ENCODE measurements at regions not wholly inside any gene's neighbourhood (a gene's known extent, or its start where the extent isn't known, plus 50 kb on each side); places are given as distances from the start of the nearest gene placed in this dataset.

DNA sequence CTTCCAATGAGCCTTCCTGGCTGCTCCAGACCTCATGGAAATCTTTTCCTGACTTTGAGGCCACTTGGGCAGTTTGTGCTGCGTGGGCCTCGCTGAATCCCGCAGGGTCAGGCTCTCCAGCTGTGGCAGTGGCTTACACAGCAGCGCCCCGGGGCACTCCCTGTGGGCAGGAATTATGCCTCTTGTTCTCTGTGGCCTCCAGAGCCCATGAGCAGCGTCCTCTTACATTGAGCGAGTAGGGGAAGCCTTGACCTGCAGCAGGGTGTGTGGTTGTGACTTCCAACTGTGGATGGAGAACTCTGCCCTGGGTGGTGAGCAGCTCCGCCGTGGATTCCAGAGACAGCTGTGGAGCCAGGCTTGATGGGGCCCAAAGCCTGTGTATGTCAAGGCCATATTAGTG is 180.8 kb downstream of the GLI2 start:
- no peak for DNase-seq (ENCODE audit: low read depth)

DNA sequence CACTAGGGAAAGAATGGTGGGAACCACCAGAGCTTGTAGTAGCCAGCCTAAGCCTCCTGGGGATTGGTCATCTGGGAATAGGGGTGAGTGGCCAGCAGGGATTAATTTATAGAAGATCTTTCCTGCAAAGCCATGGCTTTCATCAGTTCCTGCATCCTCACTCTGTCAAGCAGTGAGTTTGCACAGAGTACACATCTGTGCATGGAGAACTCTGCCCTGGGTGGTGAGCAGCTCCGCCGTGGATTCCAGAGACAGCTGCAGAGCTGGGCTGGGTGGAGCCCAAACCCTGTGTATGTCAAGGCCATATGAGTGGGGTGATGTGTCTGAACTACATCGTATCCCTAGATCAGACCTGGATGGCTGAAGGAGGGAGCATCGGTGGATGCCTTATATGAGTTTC is 182.2 kb downstream of the GLI2 start:
- no peak for DNase-seq (ENCODE audit: low read depth)

DNA sequence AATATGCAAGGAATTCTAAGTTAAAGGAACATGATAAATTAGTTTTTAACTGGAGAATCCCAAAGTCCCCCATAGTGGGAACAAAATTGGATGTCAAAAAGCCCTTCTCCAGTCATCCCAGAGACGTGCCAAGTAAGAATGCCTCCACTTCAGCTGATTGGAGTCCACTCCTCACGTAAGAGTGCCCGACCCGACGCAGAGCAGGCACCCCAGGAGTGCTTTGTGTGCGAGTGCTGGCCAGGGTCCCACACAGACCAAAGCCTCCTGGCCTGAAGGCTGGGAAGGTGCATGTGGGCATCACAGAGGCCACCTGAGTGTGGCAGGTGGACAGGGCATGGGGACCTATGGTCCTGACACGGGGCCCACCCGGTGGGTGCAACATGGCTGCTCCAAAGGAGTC is 183.5 kb downstream of the GLI2 start:
- no peak for DNase-seq (ENCODE audit: low read depth)

DNA sequence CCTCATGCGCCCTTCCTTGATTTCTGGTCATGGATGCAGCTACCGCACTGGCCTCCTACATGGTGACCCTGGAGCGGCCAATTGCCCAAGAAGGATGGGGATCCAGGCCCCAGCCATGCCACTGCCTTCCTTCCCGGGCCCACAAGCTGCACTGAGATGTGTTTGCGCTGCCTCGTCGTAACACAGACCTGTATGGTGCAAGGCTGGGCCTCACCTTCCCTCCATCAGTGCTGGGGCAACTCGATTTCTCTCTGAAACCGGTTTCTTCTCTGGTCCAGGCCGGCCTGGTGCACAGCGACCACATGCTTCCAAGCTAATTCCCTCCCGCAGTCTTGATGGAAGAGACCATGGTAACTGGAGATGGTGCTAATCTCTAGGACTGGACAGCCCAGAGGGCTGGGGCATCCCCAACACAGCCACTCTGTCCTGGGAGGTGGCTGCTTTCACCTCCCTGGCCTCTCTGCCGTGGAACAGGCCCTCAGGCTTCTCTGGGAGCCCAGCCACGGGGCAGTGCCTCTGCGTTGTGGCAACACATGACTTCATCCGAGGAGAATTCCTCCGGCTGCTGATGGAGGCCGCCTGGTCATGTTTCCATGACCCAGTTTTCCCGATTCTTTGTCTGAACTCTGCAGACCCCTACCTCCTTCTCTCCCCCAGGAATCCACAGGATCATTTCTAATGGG is 184.2 kb downstream of the GLI2 start:
- no peak for DNase-seq (ENCODE audit: low read depth)

DNA sequence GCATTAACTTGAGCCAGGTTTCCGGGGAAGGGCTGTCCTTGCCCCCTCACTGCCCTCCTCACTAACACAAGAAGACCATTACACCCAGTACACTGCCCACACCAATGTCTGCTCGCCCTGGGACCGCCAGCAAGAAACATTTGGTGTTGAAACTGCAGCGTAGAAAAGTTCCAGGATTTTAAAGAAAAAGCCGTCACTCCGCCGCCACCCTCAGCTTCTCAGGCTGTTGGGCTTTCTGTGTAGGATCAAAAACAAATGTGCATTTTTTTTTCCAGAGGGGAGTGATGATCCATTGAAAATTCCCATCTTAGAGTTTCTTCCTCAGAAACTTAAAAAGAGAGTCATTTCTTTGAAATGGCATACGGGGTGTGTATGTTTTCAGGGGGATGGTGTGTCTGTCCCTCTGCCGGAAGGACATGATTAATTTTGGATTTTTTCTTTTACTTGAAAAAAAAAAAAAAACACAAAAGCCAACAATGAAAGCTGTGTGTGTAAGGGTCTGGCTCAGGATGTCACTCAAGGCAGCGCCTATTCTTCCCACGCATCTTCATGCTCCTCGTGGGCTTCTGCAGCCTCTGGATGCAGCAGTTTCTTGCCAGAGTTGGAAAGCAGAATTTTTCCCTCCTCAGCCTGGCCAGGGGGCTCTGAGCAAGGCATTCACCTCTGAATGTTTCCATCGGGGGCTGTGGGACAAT is 184.9 kb downstream of the GLI2 start:
- DNase-seq (ENCODE audit: low read depth): no peak

DNA sequence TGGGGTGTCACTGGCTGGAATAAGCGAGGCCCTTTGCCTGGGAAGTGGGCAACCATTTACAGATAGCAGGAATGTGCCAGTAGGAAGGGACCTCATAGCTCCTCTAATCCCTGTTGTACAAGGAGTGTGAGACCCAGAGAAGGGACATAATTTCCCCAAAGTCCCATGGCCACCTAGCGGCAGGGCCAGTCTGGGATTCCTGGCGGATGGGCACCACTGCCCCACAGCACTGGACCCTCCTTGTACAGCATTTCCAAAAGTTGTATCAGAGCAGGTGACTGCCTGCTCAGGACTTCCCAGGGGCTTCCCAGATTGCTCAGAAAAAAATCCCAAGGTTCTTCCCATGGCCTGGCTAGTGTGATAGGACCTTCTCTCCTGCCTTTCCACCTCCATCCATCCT is 185.8 kb downstream of the GLI2 start:
- no peak for DNase-seq (ENCODE audit: low read depth)

DNA sequence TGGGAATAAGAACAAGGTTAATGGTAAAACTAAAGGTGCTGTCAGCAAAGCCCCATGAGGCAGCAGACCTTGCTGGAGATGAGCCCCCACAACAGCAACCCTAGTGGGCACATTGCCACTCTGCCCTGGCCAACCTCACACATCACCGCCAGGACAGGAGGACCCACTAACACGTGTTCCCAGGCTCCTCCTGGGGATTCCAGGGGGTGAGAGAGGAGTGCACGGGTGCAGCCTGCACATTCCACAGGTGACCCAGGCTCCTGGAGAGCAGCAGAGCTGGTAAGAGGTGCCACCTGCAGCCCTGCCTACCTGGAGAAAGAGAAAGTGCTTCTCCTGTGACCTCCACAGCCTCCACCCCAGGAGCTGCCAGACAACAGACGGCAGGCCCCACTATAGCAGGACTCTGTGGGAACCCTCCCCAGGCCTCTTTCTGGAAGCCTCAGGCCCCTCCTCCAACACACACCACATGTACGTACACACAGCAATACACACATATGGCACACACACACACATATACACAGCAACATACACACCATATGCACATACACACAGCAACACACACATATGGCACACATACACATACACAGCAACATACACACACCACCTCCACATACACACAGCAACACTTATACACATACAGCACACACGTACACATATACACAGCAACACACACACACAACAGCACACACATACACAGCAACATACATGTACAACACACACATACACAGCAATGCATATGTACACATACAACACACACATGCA is 187.1 kb downstream of the GLI2 start:
- DNase-seq (ENCODE audit: low read depth): no peak

DNA sequence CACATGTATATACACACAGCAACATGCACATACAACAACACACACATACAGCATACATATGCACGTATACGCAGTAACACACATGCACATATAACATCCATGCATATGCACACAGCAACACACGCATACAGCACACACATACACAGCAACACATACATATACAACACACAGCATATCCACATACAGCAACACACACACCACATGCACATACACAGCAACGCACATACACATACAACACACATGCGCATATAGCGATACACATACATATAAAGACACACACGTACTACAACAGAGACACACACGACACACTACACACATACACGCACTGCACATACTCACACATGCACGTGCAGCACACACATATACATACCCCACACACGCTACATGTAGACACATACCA is 187.8 kb downstream of the GLI2 start:
- DNase-seq (ENCODE audit: low read depth): no peak

DNA sequence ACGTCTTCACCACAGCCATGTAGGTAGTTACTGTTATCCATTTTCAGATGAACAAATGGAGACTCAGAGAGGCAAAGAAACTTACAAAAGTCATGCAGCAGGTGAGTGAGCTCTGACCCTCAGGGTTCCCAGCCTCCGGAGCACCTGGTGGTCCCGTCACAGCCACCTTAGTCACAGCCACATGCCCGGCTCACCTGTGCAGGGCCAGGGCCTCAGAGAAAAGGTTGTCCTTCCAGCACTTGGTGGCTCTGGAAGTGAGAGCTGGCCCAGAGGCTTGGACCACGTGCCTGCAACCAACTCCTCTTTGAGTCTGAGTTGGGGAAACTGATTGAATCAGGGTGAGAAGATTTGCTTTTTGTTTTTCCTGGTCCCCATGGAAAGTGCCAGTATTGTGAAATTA is 189.3 kb downstream of the GLI2 start:
- no peak for DNase-seq (ENCODE audit: low read depth)

DNA sequence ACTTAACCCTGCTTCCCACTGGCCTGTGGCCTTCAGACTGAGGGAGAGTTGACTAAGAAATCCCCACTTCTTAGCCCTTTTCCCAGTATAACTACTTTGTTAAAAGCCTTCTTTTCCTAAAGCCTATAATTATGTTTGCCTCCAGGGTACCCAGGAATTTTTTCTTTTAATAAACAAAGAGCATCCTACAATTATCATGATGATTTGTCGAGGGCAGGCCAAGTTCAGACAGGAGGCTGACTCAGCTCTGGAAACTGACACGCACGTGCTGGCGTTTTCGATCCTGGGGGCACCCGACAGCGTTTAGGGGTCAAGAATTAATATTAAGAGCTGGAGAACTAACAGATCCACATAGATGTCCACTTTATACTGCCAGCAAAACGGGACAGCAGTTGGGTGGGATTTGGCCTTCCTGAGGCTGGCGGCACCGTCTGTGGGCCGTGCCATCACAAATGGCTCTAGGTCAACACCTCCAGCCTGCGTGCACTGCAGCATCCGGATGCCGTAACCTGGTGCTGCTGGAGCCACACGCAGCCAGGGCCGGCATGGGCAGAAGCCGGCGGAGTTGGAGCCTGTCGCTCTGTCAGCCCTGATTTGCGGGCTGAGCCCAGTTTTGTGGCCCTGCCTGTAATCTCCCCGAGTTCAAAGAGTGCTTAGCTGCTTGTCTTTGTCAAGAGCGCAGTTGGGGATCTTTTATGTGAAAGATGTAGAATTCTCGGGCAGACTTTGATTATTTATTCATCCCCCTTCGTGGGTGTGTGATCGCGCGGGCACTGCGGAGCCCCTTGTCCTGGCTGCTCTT is 191.0 kb downstream of the GLI2 start:
- no peak for DNase-seq (ENCODE audit: low read depth)

DNA sequence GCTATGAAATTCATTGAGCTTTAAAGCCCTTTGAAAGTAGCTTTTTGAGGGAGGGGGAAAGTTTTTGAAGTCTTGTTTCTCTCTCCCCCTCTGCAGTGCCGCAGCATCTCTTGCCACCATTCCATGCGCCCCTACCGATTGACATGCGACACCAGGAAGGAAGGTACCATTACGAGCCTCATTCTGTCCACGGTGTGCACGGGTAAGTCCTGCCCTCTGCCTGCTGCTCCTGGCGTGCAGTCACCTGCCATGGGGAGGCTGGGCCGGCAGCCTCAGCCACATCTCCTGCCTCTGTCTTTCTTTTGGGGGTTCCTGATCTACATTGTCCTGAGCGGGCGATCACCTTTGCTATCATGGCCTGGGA is 191.6 kb downstream of the GLI2 start:
- no peak for DNase-seq (ENCODE audit: low read depth)

DNA sequence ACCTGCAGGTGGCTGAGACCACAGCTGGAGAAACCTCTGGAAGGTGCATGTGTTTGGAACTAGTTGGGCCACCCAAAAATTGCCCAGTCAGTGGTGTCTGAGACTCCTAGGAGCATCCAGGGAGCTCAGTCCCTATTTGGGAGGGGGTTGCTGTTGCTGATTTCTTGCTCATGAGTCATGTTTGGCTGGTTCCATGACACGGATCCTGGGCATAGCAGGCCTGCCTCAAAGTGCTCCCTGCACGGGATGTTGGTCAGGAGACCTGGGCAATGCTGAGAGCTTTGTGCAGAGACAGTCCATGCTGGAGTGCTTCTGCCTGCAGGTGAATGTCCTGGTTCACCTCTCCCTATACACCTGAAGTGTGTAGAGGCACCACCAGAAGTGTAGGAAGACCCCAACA is 194.2 kb downstream of the GLI2 start:
- DNase-seq (ENCODE audit: low read depth): no peak

DNA sequence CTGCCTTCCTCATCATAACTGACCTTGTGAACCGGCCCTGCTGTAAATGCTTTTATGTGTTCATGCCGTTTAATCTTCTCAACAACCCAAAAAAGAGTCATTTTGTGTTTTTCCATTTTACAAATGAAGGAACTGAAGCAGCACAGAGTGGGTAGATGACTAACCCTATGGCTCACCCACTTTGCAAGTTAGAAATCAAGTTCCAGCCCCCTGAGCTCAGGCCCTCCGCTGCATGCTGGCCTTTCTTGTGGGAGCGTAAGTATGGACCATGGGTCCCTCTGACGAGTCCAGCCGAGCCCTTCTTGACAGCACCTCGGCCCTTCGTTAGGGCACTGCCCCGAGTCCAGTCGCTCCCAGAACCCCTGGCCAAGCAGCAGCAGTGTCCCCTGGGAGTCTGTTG is 194.6 kb downstream of the GLI2 start:
- no peak for DNase-seq (ENCODE audit: low read depth)

DNA sequence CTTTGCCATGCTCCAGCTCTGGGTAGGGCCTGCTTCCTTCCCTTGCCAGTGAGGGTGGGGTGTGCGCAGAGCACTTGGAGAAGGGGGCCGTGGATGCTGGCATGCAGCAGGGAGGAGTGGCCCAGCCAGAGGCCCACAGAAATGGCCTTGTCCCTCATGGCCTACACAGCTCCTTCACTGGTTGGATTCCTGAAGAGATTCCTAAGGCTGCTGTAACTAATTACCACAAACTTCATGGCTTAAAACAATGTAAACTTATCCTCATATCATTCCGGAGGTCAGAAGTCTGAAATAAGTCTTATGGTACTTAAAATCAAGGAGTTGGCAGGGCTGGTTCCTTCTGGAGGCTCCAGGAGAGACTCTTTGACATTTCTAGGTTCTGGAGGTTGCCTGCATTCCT is 195.2 kb downstream of the GLI2 start:
- DNase-seq (ENCODE audit: low read depth): no peak

DNA sequence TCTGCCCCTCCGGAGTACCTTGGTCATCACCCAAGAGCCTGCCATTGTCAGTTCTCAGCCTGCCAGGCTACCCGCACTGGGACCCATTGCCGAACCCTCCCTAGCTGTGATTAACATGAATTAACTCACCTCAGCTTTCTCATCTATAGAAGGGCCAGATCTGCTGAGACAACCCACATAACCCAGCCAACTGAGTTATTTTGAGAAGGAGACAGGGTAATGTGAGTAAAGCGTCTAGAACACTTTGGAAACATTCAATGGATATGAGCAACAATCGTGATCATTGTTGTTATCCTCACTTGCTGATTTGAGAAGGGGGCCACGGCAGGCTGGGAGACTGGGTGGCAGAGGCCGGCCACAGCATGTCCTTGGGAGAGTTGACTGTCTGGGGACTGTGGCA is 196.8 kb downstream of the GLI2 start:
- DNase-seq (ENCODE audit: low read depth): no peak

DNA sequence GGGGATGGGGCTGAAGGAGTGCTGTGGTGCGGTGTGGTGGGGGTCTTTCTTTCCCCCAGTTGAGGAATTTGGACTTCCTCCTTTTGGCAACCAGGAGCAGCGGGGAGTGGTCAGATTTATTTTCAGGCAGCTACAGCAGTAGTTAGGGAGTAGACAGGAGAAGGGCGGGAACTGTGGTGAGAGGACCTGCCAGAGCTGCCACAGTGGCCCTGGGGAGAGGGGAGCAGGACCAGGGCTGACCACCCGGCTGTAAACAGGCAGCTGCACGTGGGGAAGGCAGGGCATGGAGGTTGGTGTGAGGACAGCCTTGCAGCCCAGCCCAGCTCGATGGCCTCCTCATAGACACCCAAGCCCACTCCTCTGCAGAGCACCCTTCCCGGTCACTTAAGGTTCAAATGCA is 197.2 kb downstream of the GLI2 start:
- DNase-seq (ENCODE audit: low read depth): no peak

DNA sequence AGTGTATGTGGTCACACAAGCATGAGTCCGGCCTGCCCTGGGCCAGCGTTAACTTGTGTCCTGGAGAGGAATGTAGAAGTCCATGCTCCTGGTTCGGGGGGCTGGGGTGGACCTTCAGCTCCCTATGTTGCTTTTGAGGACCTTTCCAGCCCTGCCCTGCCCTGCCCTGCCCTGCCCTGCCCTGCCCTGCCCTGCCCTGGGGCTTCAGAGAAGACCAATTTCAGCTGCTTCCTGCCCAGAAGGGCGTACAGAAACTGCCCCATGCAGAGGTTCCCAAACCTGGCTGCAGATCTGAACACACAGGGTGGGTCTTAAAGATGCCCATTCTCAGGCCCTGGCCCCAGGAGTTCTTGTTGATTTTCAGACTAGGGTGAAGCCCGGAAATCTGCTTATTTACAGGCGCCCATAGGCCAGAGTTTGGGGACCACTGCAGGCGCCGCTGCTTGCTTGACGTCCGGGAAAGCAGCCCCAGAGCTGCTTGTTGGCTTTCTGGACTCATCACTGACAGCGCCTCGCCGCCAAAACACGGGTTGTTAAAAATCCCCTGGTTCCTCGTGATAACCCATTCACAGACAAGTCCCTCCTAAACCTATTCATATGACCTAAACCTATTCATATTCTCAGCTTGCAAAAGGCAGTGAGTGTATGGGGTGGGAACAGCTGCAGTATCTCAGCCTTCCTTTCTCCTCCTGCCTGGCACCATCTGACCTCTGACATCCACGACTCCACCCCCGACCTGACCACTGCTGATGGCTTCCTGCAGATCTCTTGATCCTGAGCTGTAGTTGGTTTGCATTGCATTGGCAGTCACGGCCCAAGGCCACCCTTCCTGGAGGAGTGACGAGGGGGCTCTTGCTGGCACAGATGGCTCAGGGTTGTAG is 198.3 kb downstream of the GLI2 start:
- no peak for DNase-seq (ENCODE audit: low read depth)

DNA sequence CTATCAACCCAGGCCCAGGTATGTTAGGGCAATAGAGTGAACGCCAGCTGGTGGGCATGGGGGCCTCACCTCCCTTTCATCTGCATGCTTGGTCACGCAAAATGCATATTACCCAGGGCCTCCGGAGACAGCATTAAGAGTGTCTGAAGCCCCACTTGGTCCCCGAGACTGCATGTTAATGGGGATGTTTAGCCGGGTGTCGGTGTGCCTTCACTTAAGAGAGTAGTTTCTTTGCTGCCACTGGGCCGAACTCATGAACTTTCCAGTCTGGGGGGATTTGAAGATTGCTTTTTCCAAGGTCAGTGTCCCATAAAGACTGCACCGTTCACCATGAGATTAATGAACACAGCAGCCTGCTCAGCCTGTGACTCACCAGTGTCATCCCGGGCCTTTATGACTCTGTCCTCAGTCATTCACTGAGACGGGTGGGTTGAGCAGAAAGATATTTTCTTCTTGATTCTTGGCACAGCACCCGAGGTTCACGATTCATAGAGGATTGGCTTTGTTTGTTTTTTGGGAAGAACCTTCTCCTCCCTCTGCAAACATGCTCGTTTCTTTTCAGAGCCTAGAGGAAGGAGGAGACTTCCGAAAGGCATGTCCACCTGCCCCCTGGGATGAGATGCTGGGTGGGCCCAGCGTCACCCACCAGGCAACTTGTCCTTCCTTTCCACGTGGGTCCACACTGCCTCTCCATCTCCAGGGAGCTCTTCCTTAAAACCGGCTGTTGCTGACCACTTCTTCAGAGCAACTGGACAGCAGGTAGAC is 199.1 kb downstream of the GLI2 start:
- DNase-seq (ENCODE audit: low read depth): no peak

DNA sequence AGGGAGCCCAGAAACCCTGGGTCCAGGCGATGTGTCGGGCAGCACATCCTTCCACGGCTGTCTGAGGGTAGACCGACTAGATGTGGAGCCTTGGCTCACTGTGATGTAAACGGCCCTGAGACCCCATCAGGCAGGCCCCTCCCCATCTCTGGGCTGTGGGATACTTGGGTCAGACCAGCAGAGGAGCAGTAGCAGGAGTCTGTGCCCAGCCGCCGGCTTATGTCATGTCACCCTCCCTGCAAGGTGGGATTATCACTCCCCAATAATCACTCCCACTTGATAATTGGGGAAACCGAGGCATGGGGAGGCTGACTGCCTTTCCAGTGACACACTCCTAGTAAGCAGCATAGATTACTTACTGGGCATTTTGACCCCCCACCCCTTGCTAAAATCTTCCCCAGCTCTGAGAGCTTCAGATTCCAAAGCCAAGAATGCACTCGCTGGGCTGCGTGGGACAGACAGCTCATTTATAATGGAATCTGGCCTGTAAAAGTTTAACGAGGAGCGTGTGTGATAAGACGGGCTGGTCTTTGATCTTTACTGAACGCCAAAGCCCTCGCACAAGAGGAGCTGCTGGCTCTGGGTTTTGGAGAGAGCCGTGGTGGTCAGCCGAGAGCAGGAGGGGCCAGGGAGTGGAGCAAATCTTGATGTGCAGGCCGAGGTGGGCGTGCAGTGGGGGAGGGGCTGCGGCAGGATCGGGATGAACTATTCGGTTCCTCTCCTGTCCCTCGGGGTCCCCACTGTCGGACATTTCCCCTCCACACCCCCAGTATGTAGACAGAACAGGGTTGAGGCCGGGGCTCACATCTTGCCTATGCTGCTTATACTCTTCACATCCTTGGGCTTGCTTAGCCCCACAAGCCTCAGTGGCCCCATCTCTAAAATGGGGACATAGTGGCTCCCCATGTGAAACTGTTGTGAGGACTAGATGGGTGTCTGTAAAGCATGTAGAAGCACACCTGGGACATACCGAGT is 200.0 kb downstream of the GLI2 start:
- DNase-seq (ENCODE audit: low read depth): no peak

Data from T follicular helper cell (primary cell).